ENCODE measurements at regions not wholly inside any gene's neighbourhood (a gene's known extent, or its start where the extent isn't known, plus 50 kb on each side); places are given as distances from the start of the nearest gene placed in this dataset.

DNA sequence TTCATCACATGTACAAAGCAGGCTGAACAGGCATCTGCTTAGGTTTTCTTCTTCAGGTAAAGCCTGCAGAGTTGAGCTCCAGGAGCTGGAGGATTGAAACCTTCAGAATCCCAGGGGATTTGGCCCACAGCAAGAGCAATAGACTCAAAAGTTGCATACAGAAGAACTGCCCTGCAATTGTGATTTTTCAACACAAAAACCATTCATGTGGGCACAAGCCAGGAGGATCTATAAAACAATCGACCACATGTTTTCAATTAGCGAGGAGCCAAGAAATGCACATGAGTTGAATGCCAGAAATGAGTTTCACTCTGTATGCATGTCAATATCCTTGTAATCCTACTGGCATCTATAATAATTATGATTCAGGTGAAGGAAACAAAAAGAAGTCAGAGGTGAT, 576.4 kb downstream of the HDGFL1 start:
- no peak for DNase-seq (ENCODE audit: low spot score)
- Histone ChIP-seq H3K36me3 (no peaks in the 10 kb centered on the region), H3K27me3 (no peaks in the 10 kb centered on the region), H3K9me3 (no peaks in the 10 kb centered on the region), H3K4me3 (no peak overlapping the region), H3K27ac (no peak overlapping the region), H3K4me1 (no peaks in the 10 kb centered on the region)
- TF ChIP-seq, protein P1, sequence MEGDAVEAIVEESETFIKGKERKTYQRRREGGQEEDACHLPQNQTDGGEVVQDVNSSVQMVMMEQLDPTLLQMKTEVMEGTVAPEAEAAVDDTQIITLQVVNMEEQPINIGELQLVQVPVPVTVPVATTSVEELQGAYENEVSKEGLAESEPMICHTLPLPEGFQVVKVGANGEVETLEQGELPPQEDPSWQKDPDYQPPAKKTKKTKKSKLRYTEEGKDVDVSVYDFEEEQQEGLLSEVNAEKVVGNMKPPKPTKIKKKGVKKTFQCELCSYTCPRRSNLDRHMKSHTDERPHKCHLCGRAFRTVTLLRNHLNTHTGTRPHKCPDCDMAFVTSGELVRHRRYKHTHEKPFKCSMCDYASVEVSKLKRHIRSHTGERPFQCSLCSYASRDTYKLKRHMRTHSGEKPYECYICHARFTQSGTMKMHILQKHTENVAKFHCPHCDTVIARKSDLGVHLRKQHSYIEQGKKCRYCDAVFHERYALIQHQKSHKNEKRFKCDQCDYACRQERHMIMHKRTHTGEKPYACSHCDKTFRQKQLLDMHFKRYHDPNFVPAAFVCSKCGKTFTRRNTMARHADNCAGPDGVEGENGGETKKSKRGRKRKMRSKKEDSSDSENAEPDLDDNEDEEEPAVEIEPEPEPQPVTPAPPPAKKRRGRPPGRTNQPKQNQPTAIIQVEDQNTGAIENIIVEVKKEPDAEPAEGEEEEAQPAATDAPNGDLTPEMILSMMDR (IDR thresholded peaks at IDR 0.05): no peak

DNA sequence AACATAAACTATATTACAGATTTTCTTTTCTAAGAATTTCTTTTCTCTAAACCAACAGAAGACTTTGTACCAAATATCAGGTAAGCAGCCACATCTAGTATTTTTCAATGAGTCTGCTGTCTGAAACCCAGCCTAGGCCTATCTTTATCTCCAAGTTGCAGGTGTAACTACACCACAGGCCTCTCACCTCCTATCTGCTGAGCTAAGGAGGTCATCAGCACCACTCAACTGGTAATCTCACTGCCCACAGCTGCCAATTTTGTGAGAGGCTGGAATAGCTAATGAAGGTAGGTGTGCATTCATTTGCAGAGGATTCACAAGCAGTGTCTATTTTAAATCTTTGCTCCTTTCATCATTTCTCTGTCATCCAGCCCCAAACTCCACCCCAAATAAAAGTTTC, 584.8 kb downstream of the HDGFL1 start:
- peaks cover 0 to 4% of the 10 kb centered on the region in 2 donors for H3K4me1 ChIP-seq

DNA sequence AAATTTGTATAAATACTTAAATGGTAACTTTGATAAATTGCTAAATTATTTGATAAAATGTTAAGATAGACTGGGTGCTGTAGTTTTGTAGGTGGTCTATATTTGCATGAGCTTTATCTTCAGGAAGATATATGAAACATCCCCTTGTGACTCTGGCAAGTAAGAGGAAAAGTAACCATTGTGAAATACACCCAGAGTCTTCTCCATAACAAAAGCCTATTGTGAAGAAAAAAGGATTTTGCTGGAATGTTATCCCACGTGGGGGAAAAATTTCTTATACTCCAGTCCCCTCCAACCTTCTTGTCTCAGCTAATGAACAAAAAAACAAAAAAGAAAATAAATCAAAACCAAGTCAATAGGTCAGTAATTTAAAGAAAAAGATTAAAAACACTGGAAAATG, 600.7 kb downstream of the HDGFL1 start:
- TF ChIP-seq, protein P1 (IDR thresholded peaks at IDR 0.05): no peak
- DNase-seq (ENCODE audit: low spot score): no peak
- Histone ChIP-seq H3K27ac (no peak overlapping the region), H3K4me3 (no peak overlapping the region), H3K27me3 (no peaks in the 10 kb centered on the region), H3K9me3 (no peaks in the 10 kb centered on the region), H3K36me3 (no peaks in the 10 kb centered on the region), H3K4me1 (no peaks in the 10 kb centered on the region)

More for the DNA sequence above, 584.8 kb downstream of the HDGFL1 start:
- no peak for DNase-seq (ENCODE audit: low spot score)
- no peak overlapping the region for H3K4me3 ChIP-seq
- H3K27ac ChIP-seq: no peak overlapping the region
- H3K9me3 ChIP-seq: no peaks in the 10 kb centered on the region
- H3K27me3 ChIP-seq: no peaks in the 10 kb centered on the region
- TF ChIP-seq, protein P1 (IDR thresholded peaks at IDR 0.05): no peak
- no peaks in the 10 kb centered on the region for H3K36me3 ChIP-seq

DNA sequence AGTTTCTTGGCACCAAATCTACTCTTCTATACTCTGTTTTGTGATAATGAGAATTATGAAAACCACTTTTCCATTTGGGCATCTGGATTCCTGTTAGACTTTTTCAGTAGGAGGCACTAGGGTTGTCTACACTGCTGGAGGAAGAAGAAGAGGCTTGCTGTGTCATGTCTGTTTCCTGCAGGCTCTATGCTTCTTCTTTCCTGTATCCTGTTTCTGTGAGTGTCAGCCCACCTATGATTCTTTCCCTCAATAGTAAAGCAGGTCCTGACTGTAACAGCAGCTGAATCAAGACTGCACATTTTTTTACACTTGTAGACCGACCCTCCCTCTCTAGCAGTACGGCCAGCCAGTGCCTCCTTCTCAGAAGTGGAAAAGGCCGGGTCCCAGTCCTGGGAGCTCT, 603.9 kb downstream of the HDGFL1 start:
- TF ChIP-seq, protein P1 (IDR thresholded peaks at IDR 0.05): no peak

DNA sequence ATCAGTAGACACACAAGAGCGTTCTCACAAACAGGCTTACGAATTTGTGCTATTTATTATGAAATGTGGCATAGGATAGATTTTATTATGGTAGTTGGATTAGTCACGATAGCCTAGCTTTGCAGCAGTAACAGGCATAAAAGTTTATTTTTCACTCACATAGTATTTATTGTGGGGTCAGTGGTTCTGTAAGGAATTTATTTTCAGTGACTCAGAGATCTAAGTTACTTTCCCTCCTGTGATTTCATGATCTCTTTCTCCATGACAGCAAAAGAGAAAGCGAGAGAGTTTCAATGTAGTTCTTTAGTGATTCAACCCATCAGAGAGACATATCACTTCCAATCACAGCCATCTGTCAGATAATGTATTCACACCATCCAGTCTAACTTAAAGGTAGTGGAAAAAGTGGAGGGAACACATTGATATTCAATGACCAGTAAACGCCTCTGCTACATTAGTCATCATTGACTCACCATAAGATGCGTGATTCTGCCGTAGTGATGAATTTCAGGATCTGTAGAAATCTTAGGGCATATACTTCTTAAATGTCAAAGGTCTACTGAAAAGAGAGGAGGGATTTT, 605.5 kb downstream of the HDGFL1 start:
- Histone ChIP-seq H3K4me3 (no peak overlapping the region), H3K9me3 (no peaks in the 10 kb centered on the region), H3K36me3 (no peaks in the 10 kb centered on the region), H3K27me3 (no peaks in the 10 kb centered on the region), H3K27ac (no peak overlapping the region), H3K4me1 (peaks cover 0 to 4% of the 10 kb centered on the region in 2 donors)
- DNase-seq (ENCODE audit: low spot score): no peak
- TF ChIP-seq, protein P1 (IDR thresholded peaks at IDR 0.05): no peak

More for the DNA sequence above, 603.9 kb downstream of the HDGFL1 start:
- no peaks in the 10 kb centered on the region for H3K36me3 ChIP-seq
- H3K4me3 ChIP-seq: no peak overlapping the region
- no peak for DNase-seq (ENCODE audit: low spot score)
- peaks cover 0 to 4% of the 10 kb centered on the region in 2 donors for H3K4me1 ChIP-seq
- no peak overlapping the region for H3K27ac ChIP-seq
- H3K27me3 ChIP-seq: no peaks in the 10 kb centered on the region
- H3K9me3 ChIP-seq: no peaks in the 10 kb centered on the region

DNA sequence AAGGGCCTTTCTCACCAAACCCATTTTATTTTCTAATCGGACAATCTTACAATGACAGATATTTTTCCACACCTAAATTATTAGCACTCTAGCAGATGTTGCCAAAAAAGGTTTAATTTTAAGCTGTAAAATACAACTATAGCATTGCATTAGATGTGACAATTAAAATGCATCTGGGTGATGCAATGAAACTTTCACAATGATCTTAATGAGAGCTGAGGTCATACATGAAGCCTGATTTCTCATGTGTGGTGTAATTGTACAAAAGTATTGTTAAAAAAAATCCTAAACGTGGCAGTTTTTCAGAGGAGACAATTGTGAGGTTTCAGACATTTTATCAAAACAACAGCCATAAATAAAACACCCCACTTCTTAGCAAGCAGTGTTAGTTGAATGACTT, 606.0 kb downstream of the HDGFL1 start:
- Histone ChIP-seq H3K27me3 (no peaks in the 10 kb centered on the region), H3K27ac (no peak overlapping the region), H3K36me3 (no peaks in the 10 kb centered on the region), H3K9me3 (no peaks in the 10 kb centered on the region), H3K4me1 (peaks cover 0 to 7% of the 10 kb centered on the region in 2 donors), H3K4me3 (no peak overlapping the region)
- no peak for DNase-seq (ENCODE audit: low spot score)
- TF ChIP-seq, protein P1 (IDR thresholded peaks at IDR 0.05): no peak

Data from right atrium auricular region (tissue), 2 donors.